Endothelial cell of umbilical vein (primary cell): ENCODE measurements at regions not wholly inside any gene's neighbourhood (a gene's known extent, or its start where the extent isn't known, plus 50 kb on each side); places are given as distances from the start of the nearest gene placed in this dataset.

Experiments
- BruUV-seq: library from RNA; stranded (reverse); fragments of 400-500 nt; replicated peaks from 2 replicates; lab custom pipeline; 2021; lab: Mats Ljungman, UMichigan
- CTCF ChIA-PET: fragments of 300-600, 350-600 bp; sonication (Branson Sonifier 250); formaldehyde crosslinking; loops from one replicate; lab custom pipeline; 2021; ENCODE audit warnings: antibody characterized with exemption, inconsistent platforms; lab: Charles Lee
- POLR2A ChIA-PET: fragments of 300-600, 350-600 bp; sonication (Branson Sonifier 250); formaldehyde crosslinking; loops from one replicate; lab custom pipeline; 2021; ENCODE audit warnings: antibody characterized with exemption, inconsistent platforms; lab: Charles Lee
- DNase-seq: peaks from one replicate; pipeline ENCODE4 v3.0.0-alpha.2; 2011; ENCODE audit warnings: low read depth, low spot score
- FAIRE-seq: peaks from 2 replicates; lab custom pipeline; 2011; peaks lifted over from hg19 to GRCh38; lab: Jason Lieb, UNC
- H2AFZ ChIP-seq: 2 replicates; pipeline ENCODE4 v1.6.0; 2012; ENCODE audit warnings: low read depth, low read length, control low read depth, inconsistent platforms
- H3K27ac ChIP-seq: 2 replicates; pipeline ENCODE4 v1.5.1; 2011; ENCODE audit warnings: low read depth, mild to moderate bottlenecking, control low read depth, low read length, moderate library complexity; ENCODE audit not compliant: insufficient read depth
- H3K27me3 ChIP-seq, 2 experiments: 2 replicates each; pipeline versions ENCODE4 v1.6.0 to v1.6.1; 2011; ENCODE audit warnings: low read length in 2 of 2, mixed read lengths in 1 of 2; ENCODE audit not compliant: control insufficient read depth in 2 of 2, insufficient read depth in 2 of 2
- H3K36me3 ChIP-seq, 2 experiments: 2 replicates in 1 of 2; 3 replicates in 1 of 2; pipeline ENCODE4 v1.5.1; 2011; ENCODE audit warnings: low read length in 2 of 2, mild to moderate bottlenecking in 1 of 2, moderate library complexity in 1 of 2; ENCODE audit not compliant: control insufficient read depth in 2 of 2, insufficient read depth in 2 of 2; ENCODE audit errors: extremely low read depth in 1 of 2
- H3K4me1 ChIP-seq: 3 replicates; pipeline ENCODE4 v1.5.1; 2011; ENCODE audit warnings: mild to moderate bottlenecking, low read length; ENCODE audit not compliant: control insufficient read depth, insufficient read depth; ENCODE audit errors: extremely low read depth
- H3K4me2 ChIP-seq: 2 replicates; pipeline ENCODE4 v1.6.1; 2011; ENCODE audit warnings: low read length, control low read depth, mixed read lengths; ENCODE audit not compliant: insufficient read depth
- H3K4me3 ChIP-seq, 3 experiments: fragments of 200-600 bp in 1 of 3; sonication (generic), shearing (Covaris generic) in 1 of 3; replicated peaks in 1 of 3; 2 replicates each; pipeline ENCODE4 v1.5.1; 2011 to 2016; ENCODE audit warnings: control low read depth in 3 of 3, low read length in 3 of 3, mild to moderate bottlenecking in 2 of 3, inconsistent platforms in 1 of 3, low read depth in 1 of 3, moderate library complexity in 1 of 3; ENCODE audit not compliant: insufficient read depth in 1 of 3
- H3K79me2 ChIP-seq: 2 replicates; pipeline ENCODE4 v1.6.0; 2012; ENCODE audit warnings: low read length, inconsistent platforms; ENCODE audit not compliant: control insufficient read depth, insufficient read depth
- H3K9ac ChIP-seq: replicated peaks from 2 replicates; pipeline ENCODE3; 2011; ENCODE audit warnings: low read length, control low read depth; ENCODE audit not compliant: insufficient read depth; ENCODE audit errors: extremely low read depth
- H3K9me1 ChIP-seq: replicated peaks from 3 replicates; pipeline ENCODE4 v1.6.0; 2011; ENCODE audit warnings: mild to moderate bottlenecking, low read length; ENCODE audit not compliant: control insufficient read depth, insufficient read depth; ENCODE audit errors: extremely low read depth
- H3K9me3 ChIP-seq: replicated peaks from 2 replicates; pipeline ENCODE4 v1.5.1; 2012; ENCODE audit warnings: low read length, inconsistent platforms; ENCODE audit not compliant: control insufficient read depth, insufficient read depth
- H4K20me1 ChIP-seq: replicated peaks from 2 replicates; pipeline ENCODE3; 2011; ENCODE audit warnings: mild to moderate bottlenecking, low read length; ENCODE audit not compliant: control insufficient read depth, insufficient read depth; ENCODE audit errors: extremely low read depth
- EZH2 ChIP-seq: IDR thresholded peaks from 2 replicates; pipeline ENCODE4 v1.6.1; 2012; ENCODE audit warnings: borderline replicate concordance, low read depth, mild to moderate bottlenecking, moderate library complexity, low read length, inconsistent platforms; ENCODE audit not compliant: severe bottlenecking
- FOS ChIP-seq: IDR thresholded peaks from 2 replicates; pipeline ENCODE4 v1.6.1; 2011; ENCODE audit warnings: mild to moderate bottlenecking, low read length, moderate library complexity, borderline replicate concordance; ENCODE audit not compliant: insufficient read depth
- GATA2 ChIP-seq: IDR thresholded peaks from 2 replicates; pipeline ENCODE4 v1.7.0; 2011; ENCODE audit warnings: low read depth, mild to moderate bottlenecking, moderate library complexity, mixed read lengths, low read length; ENCODE audit not compliant: insufficient read length, insufficient read depth
- JUN ChIP-seq: IDR thresholded peaks from 2 replicates; pipeline ENCODE4 v1.6.1; 2011; ENCODE audit warnings: borderline replicate concordance, low read depth; ENCODE audit not compliant: insufficient read length, insufficient read depth
- MYC ChIP-seq: IDR thresholded peaks from one replicate; pipeline ENCODE4 v1.6.1; 2011; ENCODE audit warnings: mild to moderate bottlenecking, low read depth, low read length
- POLR2A ChIP-seq: IDR thresholded peaks from 2 replicates; pipeline ENCODE4 v1.6.1; 2012; ENCODE audit warnings: low read depth, mild to moderate bottlenecking, control low read depth, low read length
- POLR2AphosphoS5 ChIP-seq: IDR thresholded peaks from 2 replicates; pipeline ENCODE4 v1.6.1; 2012; ENCODE audit warnings: low read depth, mild to moderate bottlenecking, control low read depth, low read length, moderate library complexity; ENCODE audit not compliant: insufficient read depth
- dilution Hi-C: fragments of 300-500 bp; cut with MboI; formaldehyde crosslinking; loops from one replicate; pipeline ENCODE4 v1.15.0; 2019; ENCODE audit warnings: low sequenced_read_pairs; ENCODE audit not compliant: extremely low pct_ligation_motif_present
- intact Hi-C: fragments of 100-400 bp; cut with micrococcal nuclease; formaldehyde crosslinking; loops from one replicate; pipeline ENCODE4 v1.10.0; 2022
- TF ChIP-seq, protein P1 (sequence below): IDR thresholded peaks from 2 replicates; pipeline ENCODE4 v1.6.1; 2011; ENCODE audit not compliant: insufficient read depth, insufficient read length
- TF ChIP-seq, protein P2 (sequence below), 2 donors: IDR thresholded peaks; 1 replicate in 1 of 2; 2 replicates in 1 of 2; pipeline ENCODE4 v1.5.1; 2011; ENCODE audit warnings: low read length in 2 of 2, mild to moderate bottlenecking in 2 of 2, moderate library complexity in 2 of 2, control low read depth in 1 of 2, inconsistent platforms in 1 of 2, low read depth in 1 of 2; ENCODE audit not compliant: insufficient read depth in 1 of 2; ENCODE audit errors: extremely low read depth in 1 of 2

GRCh38 chr6:111944541-111944940 lies 71.3 kb upstream of the FYN start:
- no peak overlapping the region for H3K4me2 ChIP-seq
- H3K36me3 ChIP-seq = no peaks in the 10 kb centered on the region
- H3K27me3 ChIP-seq = peaks cover 0 to 5% of the 10 kb centered on the region in 2 experiments
- no peak overlapping the region for H3K9ac ChIP-seq
- no peak overlapping the region for H3K27ac ChIP-seq
- no peaks in the 10 kb centered on the region for H3K9me1 ChIP-seq
- FAIRE-seq (no peak), DNase-seq (no peak)
- H4K20me1 ChIP-seq = no peaks in the 10 kb centered on the region
- dilution Hi-C loops (no loop called here), intact Hi-C loops (no loop called here)
- no peak for TF ChIP-seq POLR2AphosphoS5
- TF ChIP-seq, protein P1, sequence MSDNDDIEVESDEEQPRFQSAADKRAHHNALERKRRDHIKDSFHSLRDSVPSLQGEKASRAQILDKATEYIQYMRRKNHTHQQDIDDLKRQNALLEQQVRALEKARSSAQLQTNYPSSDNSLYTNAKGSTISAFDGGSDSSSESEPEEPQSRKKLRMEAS = no peak
- TF ChIP-seq POLR2A = no peak
- TF ChIP-seq JUN = no peak
- no peak for TF ChIP-seq FOS
- TF ChIP-seq, protein P2, sequence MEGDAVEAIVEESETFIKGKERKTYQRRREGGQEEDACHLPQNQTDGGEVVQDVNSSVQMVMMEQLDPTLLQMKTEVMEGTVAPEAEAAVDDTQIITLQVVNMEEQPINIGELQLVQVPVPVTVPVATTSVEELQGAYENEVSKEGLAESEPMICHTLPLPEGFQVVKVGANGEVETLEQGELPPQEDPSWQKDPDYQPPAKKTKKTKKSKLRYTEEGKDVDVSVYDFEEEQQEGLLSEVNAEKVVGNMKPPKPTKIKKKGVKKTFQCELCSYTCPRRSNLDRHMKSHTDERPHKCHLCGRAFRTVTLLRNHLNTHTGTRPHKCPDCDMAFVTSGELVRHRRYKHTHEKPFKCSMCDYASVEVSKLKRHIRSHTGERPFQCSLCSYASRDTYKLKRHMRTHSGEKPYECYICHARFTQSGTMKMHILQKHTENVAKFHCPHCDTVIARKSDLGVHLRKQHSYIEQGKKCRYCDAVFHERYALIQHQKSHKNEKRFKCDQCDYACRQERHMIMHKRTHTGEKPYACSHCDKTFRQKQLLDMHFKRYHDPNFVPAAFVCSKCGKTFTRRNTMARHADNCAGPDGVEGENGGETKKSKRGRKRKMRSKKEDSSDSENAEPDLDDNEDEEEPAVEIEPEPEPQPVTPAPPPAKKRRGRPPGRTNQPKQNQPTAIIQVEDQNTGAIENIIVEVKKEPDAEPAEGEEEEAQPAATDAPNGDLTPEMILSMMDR (IDR thresholded peaks at IDR 0.05; ENCODE audit: extremely low read depth in 1 of 2, insufficient read depth in 1 of 2, low read depth in 1 of 2, low read length in 2 of 2) = no peak
- TF ChIP-seq EZH2 = no peak
- TF ChIP-seq MYC = no peak
- TF ChIP-seq GATA2 = no peak
- H3K4me3 ChIP-seq = no peak overlapping the region
- no TSS peak for BruUV-seq
- H3K9me3 ChIP-seq = no peaks in the 10 kb centered on the region
- ChIA-PET CTCF (interaction anchor here (1.9 kb wide), 1 partner anchor 14 kb away, joined by 6 read pairs; no protein-coding TSS in a partner anchor), POLR2A (no interaction called here)
- H2AFZ ChIP-seq = no peak overlapping the region
- no peaks in the 10 kb centered on the region for H3K4me1 ChIP-seq
- H3K79me2 ChIP-seq = no peaks in the 10 kb centered on the region
